NCI-H345 treated with DMSO at 0.1 percent for 48 hours (cell line): ENCODE measurements at regions not wholly inside any gene's neighbourhood (a gene's known extent, or its start where the extent isn't known, plus 50 kb on each side); places are given as distances from the start of the nearest gene placed in this dataset.
"Not testable (repeated sequence)": the region's sequence is repeated elsewhere in the genome, so short reads cannot be mapped to it uniquely, and the experiment has no call there.

Source experiments
- DNase-seq: peaks from one replicate; lab custom pipeline; 2025; ENCODE audit not compliant: unreplicated experiment; lab: John Stamatoyannopoulos, UW

- DNase-seq: no peak
Observed at GRCh38 chr2:235216901-235217300, 265.1 kb downstream of the SH3BP4 start.

- no peak for DNase-seq
Observed at GRCh38 chr2:235217846-235218245, 266.0 kb downstream of the SH3BP4 start.

- no peak for DNase-seq
Observed at GRCh38 chr2:235218486-235218907, 266.7 kb downstream of the SH3BP4 start.

- no peak for DNase-seq
Observed at GRCh38 chr2:235219048-235219447, 267.2 kb downstream of the SH3BP4 start.

DNA sequence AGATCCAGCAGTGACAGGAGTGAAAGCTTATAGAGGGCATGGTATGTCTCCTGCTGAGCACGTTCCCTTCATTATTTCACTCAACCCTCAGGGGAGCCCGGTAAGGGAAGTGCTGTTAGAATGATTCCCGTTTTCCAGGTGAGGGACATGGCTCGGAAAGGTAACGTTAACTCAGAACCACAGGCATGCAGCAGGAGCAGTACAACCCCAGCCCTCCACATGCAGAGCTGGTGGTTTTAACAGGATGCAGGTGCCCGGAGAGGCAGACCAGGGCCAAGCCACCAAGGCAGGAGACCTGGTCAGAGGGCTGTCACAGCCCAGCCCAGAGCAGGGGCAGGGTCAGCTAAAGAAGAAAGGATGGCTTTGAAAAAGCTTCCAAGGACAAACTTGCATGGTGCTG lies 268.5 kb downstream of the SH3BP4 start:
- DNase-seq: no peak

- DNase-seq: no peak
Observed at GRCh38 chr2:235223011-235223410, 270.8 kb upstream of the AGAP1 start.

GRCh38 chr2:235224410-235224809 lies 269.4 kb upstream of the AGAP1 start:
- DNase-seq: no peak

GRCh38 chr2:235225261-235225660 lies 268.6 kb upstream of the AGAP1 start:
- no peak for DNase-seq

- no peak for DNase-seq
Observed at GRCh38 chr2:235227590-235227989, 266.3 kb upstream of the AGAP1 start.

- not testable (repeated sequence) for DNase-seq
Observed at GRCh38 chr2:235228422-235228821, 265.4 kb upstream of the AGAP1 start.

- no peak for DNase-seq
Observed at GRCh38 chr2:235229236-235229635, 264.6 kb upstream of the AGAP1 start.

DNA sequence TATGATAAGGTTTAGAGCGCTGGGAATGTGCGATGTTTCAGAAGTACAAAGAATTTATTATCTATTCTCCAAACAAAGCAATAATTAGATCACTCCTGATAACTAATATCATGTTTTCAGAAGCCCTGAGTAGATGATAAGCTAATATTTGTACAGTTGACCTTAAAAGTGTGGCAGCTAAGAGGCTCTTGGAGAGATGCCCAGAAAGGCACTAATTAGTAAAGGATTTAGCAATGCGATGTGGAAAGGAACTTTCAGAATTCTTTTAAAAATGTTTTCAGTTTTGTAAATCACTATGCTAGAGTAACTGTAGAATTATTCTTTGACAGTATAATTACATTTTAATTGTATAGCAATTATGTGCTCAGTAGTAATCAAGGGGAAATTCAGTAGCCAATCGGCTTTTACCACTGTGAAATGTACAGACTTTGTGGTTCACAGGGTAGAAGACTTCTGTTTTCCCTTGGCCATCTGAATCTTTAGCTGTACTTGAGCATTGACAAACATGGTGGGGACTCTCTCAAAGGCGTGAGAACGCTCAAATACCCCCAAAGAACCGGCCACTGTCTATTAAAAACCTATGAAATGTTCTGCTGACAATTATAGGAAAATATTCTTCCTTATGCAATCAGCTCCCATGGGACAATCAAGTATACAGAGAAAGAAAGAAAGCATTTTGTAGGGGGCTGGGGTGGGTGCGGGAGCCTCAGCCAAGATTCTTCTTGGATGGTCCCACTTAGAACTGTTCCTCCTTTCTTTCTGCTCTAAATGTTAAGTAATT lies 262.8 kb upstream of the AGAP1 start:
- peak; percentile 3 for DNase-seq

DNA sequence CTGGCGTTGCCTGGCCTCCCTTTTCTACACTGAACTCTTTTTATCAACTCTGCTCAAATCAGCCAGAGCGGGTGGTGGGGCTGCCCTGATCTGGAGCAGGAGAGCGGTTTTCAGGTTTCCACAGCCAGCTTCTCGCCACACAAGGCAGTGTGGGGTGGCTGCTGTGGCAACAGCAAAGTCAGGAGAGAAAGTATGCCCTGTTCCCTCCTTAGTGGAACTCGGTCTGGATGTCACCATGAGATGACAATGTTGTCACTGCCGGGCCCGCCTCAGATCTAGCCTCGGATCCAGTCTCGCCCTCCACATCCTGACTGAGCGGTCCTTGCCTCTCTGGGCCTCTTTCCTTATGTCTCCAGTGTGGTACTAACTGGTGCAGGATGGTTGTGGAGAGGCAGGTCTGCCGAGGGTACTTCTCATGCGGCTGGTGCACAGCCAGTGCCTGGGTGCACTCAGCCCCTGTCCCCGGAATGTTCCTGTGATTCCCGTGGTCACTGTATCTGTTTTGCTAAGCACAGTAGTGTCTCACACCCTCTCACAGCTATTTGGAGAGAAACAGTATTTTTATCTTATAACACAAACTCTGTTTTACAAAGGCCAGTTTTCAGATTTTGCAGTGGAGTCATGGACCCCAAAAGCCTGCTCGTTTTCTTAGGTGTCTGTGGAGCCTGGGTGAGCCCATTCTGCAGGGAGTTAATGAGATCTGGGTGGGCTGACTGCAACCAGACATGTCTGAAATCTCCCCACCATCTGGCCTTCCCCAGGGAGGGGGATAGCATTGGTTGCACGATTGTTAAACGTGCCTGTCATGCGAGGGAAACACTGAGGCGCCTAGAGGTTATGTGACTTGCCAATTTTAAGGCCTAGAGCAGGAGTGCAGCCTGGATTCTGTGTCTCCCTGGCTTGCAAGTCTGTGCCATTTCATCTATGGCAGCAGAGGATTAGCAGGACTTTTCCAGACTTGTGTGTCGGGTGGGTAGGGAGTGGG lies 261.1 kb upstream of the AGAP1 start:
- no peak for DNase-seq

DNA sequence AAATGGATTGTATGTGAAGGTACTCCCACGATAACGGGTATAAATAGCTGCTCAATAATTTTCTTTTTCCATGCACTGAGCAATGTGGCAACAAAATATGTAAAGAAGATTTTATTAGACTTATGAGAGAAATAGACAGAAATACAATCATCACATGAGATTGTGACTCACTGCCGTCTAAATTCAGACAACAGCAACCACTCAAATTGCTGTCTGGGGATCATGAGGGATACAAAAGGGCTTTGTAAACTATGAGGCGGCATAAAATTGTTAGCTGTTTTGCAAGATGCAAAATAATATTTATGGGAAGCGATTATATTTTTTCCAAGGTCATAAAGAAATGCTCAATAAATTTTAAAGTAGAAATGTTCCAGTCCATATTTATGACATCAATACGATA lies 259.1 kb upstream of the AGAP1 start:
- no peak for DNase-seq

- no peak for DNase-seq
Observed at GRCh38 chr2:235235977-235236767, 257.7 kb upstream of the AGAP1 start.

DNA sequence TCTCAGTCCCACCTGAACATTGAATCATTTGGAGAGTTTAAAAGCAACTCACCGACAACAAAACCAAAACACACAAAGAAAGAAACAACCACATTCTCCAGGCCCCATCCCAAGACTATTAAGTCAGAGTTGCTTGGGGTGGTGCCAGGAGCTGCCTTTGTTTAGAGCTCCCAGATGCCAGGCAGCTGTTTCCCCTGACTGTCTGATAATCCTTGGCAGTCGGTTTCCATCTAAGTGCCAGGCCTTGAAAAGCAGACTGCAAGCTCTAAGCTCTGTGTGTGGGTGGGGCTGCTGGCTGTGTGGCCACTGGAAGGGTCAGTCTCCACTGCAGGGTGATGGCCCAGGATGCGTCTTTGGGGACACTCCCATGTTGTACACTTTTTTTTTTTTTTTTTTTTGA lies 255.3 kb upstream of the AGAP1 start:
- no peak for DNase-seq

DNA sequence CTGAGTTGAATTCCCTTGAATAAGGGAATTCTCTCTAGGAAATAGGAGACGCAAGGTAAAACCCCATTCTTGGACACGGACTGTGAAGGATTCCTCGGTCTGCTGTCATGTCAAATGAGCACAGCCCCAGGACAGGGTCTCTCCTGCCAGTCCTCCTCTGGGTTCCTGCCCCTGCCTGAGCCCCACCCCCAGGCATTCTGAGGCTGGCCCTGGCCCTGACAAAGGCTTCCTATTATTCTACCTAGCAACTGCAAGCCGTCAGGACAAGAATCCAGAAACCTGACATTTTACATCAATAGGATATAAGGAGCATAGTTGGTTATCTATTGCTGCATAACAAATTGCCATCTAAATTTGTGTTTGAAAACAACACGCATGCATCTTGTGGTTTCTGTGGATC lies 253.3 kb upstream of the AGAP1 start:
- DNase-seq: no peak

DNA sequence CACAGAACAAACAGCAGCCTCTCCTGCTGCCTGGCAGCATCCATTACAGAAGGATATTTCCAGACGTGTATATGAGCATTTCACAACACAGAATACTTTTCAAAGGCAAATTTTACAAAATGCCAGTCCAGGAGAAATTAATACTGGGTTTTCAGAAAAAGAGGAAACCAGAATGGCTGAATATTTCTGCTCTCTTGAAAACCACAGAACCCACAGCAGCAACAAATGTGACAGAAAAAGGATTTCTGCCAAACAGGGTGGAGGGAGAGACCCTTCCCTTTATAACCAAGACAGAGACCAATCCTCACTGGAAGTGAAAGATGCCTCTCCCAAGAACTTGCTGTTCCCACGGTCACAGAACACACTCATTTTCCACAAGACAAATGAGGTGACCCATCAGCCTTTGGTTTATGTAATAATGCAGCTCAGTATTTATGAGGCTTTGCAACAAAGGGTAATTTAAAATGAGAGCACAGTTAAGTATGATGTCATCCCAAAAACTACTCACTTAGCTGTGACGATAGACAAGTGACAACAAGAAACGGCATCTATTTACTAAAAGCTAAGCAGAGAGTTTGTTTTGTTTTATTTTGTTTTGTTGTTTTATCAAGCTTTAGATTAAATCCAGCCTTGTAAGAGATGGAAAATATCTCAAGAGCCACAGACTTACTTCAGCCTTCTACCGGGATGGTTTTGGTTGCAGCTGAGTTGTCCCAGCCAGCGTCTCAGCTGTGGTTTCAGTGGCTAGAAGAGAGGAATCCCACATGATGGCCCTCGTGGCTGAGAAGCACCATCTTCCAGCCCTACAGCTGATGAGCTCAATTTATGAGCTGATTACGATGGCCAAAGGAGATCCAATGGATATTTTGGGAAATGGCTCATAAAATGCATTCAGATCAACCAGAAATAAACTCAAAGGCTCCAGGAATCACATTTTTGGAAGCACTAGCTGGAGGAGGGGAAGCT lies 249.3 kb upstream of the AGAP1 start:
- no peak for DNase-seq

GRCh38 chr2:235247001-235247400 lies 246.8 kb upstream of the AGAP1 start:
- no peak for DNase-seq

GRCh38 chr2:235255693-235256092 lies 238.2 kb upstream of the AGAP1 start:
- no peak for DNase-seq
